ENCODE measurements at regions not wholly inside any gene's neighbourhood (a gene's known extent, or its start where the extent isn't known, plus 50 kb on each side); places are given as distances from the start of the nearest gene placed in this dataset.
"Not testable (repeated sequence)": the region's sequence is repeated elsewhere in the genome, so short reads cannot be mapped to it uniquely, and the experiment has no call there.

DNA sequence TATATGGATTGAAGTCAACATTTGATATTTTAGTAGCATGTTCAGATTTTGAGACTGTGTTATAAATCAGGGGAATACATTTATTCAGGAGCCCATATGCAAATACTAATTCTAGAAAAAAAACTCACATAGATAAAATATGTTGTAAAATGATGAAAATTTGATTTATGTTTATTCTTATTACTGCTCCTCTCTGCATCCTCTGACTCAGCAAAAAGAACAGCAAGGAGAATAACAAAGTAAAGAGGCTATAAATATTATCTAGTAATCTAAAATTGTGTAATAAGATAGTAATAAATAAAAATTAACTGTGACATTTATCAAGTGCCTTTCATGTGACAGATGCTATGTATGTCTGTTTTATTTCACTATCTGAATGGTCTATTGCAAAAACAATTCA, 507.2 kb upstream of the ANO3 start:
- H3K79me2 ChIP-seq (ENCODE audit: insufficient read depth, low read depth, low read length) = no peaks in the 10 kb centered on the region
- H2AFZ ChIP-seq (ENCODE audit: low read length) = no peak overlapping the region
- no TSS peak for BruUV-seq (replicated peaks)
- no peak overlapping the region for H3K4me3 ChIP-seq (ENCODE audit: low read depth, low read length, poor library complexity, severe bottlenecking)
- no peaks in the 10 kb centered on the region for H3K9me2 ChIP-seq (ENCODE audit: insufficient read depth, low read length)
- POLR2A ChIA-PET = interaction anchor here (1.4 kb wide), 1 partner anchor 16 kb away, joined by 3 read pairs; no protein-coding TSS in a partner anchor
- H3K4me1 ChIP-seq (ENCODE audit: insufficient read depth, low read length, poor library complexity, severe bottlenecking) = no peaks in the 10 kb centered on the region
- DNase-seq (ENCODE audit: low spot score) = no peak
- no peaks in the 10 kb centered on the region for H3K9me3 ChIP-seq (ENCODE audit: low read length)
- no peaks in the 10 kb centered on the region for H3K36me3 ChIP-seq (ENCODE audit: insufficient read depth, low read length)
- no peak for TF ChIP-seq EZH2phosphoT487 (IDR thresholded peaks at IDR 0.05; ENCODE audit: borderline replicate concordance, low read depth, low read length)
- TF ChIP-seq, protein P1, sequence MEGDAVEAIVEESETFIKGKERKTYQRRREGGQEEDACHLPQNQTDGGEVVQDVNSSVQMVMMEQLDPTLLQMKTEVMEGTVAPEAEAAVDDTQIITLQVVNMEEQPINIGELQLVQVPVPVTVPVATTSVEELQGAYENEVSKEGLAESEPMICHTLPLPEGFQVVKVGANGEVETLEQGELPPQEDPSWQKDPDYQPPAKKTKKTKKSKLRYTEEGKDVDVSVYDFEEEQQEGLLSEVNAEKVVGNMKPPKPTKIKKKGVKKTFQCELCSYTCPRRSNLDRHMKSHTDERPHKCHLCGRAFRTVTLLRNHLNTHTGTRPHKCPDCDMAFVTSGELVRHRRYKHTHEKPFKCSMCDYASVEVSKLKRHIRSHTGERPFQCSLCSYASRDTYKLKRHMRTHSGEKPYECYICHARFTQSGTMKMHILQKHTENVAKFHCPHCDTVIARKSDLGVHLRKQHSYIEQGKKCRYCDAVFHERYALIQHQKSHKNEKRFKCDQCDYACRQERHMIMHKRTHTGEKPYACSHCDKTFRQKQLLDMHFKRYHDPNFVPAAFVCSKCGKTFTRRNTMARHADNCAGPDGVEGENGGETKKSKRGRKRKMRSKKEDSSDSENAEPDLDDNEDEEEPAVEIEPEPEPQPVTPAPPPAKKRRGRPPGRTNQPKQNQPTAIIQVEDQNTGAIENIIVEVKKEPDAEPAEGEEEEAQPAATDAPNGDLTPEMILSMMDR (conservative IDR thresholded peaks at IDR 0.05; ENCODE audit: low read length) = no peak
- no peak overlapping the region for H3K27ac ChIP-seq (ENCODE audit: low read depth, low read length, poor library complexity, severe bottlenecking)
- H3K4me2 ChIP-seq (ENCODE audit: low read length) = no peak overlapping the region
- intact Hi-C loops (cut with micrococcal nuclease; ENCODE audit: unreplicated experiment) = no loop called here
- no peaks in the 10 kb centered on the region for H4K20me1 ChIP-seq (ENCODE audit: insufficient read depth, low read length)
- CTCF ChIA-PET (ENCODE audit: unreplicated experiment) = no interaction called here

DNA sequence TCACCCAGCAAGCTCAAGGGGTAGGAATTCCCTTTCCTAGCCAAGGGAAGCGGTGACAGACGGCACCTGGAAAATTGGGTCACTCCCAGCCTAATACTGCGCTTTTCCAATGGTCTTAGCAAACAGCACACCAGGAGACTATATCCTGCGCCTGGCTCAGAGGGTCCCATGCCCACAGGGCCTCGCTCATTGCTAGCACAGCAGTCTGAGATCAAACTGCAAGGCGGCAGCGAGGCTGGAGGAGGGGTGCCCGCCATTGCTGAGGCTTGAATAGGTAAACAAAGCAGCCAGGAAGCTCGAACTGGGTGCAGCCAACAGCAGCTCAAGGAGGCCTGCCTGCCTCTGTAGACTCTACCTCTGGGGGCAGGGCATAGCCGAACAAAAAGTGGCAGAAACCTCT, 500.4 kb upstream of the ANO3 start:
- H4K20me1 ChIP-seq (ENCODE audit: insufficient read depth, low read length); H3K9me3 ChIP-seq (ENCODE audit: low read length); H3K4me1 ChIP-seq (ENCODE audit: insufficient read depth, low read length, poor library complexity, severe bottlenecking); BruUV-seq (replicated peaks); CTCF ChIA-PET (ENCODE audit: unreplicated experiment); intact Hi-C loops (cut with micrococcal nuclease; ENCODE audit: unreplicated experiment); H3K79me2 ChIP-seq (ENCODE audit: insufficient read depth, low read depth, low read length); H3K9me2 ChIP-seq (ENCODE audit: insufficient read depth, low read length); POLR2A ChIA-PET; H3K4me3 ChIP-seq (ENCODE audit: low read depth, low read length, poor library complexity, severe bottlenecking); H3K36me3 ChIP-seq (ENCODE audit: insufficient read depth, low read length); DNase-seq (ENCODE audit: low spot score); H2AFZ ChIP-seq (ENCODE audit: low read length); H3K27ac ChIP-seq (ENCODE audit: low read depth, low read length, poor library complexity, severe bottlenecking); H3K4me2 ChIP-seq (ENCODE audit: low read length): not testable (repeated sequence)

DNA sequence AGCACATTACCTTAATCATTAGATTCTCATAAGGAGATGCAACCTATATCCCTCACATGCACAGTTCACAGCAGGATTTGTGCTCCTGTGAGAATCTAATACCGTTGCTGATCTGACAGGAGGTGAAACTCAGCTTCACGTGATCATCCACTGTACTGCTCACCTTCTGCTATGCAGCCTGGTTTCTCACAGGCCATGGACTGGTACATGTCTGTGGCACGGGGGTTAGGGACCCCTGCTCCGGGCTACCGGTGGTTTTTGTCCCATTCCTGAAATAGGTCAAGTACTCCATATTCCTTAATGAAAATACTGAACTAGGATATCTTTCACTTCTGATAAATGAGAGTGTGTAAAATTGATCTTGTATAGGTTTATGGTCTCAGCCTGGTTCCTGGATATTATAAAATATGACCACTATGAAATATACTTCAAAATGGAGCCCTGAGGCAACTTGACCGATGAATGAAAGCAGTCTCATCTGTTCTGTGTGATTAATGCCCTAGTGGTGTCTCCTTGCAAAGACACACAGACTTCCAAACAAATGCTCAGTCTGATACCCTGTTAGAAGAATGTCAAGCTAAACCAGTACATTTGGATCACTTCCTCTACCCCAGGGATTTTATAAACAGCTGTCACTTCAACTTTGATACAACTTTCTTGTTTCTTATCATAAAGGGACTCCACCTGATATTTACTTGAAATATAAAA, 492.9 kb upstream of the ANO3 start:
- POLR2A ChIA-PET = no interaction called here
- Histone ChIP-seq H3K27ac (ENCODE audit: low read depth, low read length, poor library complexity, severe bottlenecking) (no peak overlapping the region), H2AFZ (ENCODE audit: low read length) (no peak overlapping the region), H3K4me1 (ENCODE audit: insufficient read depth, low read length, poor library complexity, severe bottlenecking) (no peaks in the 10 kb centered on the region), H3K36me3 (ENCODE audit: insufficient read depth, low read length) (no peaks in the 10 kb centered on the region), H3K79me2 (ENCODE audit: insufficient read depth, low read depth, low read length) (no peaks in the 10 kb centered on the region), H3K9me2 (ENCODE audit: insufficient read depth, low read length) (no peaks in the 10 kb centered on the region), H3K4me3 (ENCODE audit: low read depth, low read length, poor library complexity, severe bottlenecking) (no peak overlapping the region), H4K20me1 (ENCODE audit: insufficient read depth, low read length) (no peaks in the 10 kb centered on the region), H3K9me3 (ENCODE audit: low read length) (no peaks in the 10 kb centered on the region), H3K4me2 (ENCODE audit: low read length) (no peak overlapping the region)
- BruUV-seq (replicated peaks) = no TSS peak
- intact Hi-C loops (cut with micrococcal nuclease; ENCODE audit: unreplicated experiment) = no loop called here
- no peak for TF ChIP-seq EZH2phosphoT487 (IDR thresholded peaks at IDR 0.05; ENCODE audit: borderline replicate concordance, low read depth, low read length)
- TF ChIP-seq, protein P1 (conservative IDR thresholded peaks at IDR 0.05; ENCODE audit: low read length) = 0 out of 2 replicates have a peak, but pooled peaks have one; percentile 23
- CTCF ChIA-PET (ENCODE audit: unreplicated experiment) = no interaction called here
- DNase-seq (ENCODE audit: low spot score) = no peak
